ENCODE measurements at regions not wholly inside any gene's neighbourhood (a gene's known extent, or its start where the extent isn't known, plus 50 kb on each side); places are given as distances from the start of the nearest gene placed in this dataset.
"Not testable (repeated sequence)": the region's sequence is repeated elsewhere in the genome, so short reads cannot be mapped to it uniquely, and the experiment has no call there.

DNA sequence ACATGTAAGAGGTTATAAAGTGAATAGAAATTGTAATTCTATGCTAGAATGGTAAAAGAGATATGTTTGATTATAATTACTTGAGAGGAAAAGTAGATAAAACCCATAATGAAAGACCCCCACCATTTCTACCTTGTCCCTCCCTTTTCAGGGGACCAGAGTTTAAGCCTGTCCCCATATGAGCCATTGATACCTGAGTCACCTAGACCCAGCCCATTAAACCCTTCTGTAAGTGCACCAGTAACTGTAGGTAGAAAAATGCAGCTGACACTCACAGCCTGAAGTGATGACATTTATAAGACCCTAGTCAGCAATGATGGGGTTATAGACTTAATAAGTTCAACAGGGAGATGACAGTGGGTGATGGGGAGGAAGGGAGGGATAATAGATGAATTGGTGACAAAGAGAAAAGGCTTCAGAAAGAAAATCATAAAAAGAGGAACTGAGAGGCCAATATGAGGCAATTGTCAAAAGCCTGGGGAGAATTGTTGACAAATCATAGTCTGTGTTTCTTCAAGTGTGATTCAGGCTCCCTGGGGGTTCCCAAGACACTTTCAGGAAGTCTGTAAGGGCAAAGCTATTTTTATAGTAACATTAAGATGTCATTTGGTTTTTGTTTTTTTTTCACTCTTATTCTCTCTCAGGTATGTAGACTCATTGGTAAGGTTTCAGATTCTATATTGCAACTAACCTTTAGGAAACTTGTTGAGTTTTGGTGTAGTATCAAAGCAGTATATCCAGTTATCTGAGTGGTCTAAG is 544.2 kb downstream of the SATB2 start:
- DNase-seq (ENCODE audit: low spot score): peak; percentile 69

DNA sequence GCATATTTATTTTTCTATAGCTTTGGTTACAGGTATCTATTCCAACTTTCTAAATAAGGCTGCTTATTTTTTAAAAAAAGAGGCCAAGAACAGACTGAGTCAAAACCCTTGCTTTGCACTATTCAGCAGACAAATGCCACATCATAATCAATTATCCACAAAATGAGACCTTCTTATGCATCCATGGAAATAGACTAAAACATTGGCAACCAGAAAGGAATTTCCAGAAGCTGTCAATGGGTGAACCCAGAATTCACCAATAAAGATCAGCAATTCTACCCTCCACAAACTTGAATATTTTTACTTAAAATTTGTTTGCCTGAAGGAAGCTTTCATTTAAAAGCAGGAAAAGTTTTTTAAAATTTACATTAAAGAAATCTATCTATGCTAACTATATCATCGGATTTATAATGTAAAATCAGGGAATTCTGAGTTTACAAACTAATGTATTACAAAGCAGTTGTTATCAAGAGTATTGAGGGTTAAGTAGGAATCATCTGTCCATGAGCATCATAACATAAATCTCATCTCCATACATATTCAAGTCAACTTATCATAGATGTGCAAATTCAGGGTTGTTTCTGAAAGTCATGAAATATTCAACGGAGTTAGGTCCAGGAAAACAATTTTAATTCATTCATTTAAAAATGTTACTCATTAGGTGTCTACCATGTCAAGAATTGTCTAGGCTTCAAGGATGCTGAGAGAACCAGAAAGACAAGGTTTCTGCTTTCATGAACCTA is 548.0 kb downstream of the SATB2 start:
- DNase-seq (ENCODE audit: low spot score): no peak

DNA sequence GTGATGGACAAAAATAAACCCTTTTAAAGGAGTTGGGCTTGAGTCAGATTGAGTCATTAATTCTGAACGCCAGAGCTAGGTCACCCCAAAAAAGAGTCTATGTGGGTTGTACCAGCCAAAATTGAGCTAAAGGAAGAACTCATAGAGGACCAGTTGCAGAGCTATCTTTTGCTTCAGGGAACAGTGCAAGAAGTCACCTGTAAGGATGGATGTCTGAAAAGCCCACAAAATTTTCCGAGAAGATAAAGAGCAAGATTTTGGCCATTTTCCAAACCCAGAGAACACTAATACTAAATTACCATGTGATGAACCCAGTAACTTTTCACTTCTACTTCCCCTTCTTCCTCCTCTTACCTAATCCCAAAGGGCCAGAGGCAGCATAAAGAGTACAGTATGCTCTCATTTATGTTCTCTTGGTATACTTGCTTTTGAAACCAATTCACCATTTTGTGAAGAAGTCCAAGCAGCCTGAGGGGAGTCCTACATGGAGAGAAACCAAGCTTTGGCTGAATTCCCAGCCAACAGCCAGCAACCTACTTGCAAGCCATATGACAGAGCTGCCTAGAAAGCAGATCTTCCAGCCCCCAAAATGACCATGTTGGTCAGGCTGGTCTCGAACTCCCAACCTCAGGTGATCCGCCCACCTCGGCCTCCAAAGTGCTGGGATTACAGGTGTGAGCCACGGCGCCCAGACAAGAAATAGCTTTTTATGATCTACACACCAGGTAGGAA is 551.7 kb downstream of the SATB2 start:
- no peak for DNase-seq (ENCODE audit: low spot score)

DNA sequence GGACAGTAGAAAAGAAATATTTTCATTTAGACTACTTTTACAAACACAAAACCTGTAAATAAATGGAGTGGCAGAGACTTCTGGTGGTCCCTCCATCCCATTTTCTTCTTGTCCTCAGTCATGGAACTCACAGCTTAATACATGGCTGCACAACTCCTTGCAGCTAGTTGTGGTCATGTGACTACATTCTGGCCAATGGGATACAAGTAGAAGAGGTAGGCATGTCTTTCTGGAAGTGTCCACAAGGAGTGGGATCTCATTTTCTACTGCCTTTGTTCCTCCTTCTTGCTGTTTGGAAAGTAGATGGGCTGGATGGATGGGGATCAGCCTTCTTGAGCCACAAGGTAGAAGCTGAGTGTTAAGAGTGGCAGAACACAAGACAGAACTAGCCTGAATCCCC is 555.8 kb downstream of the SATB2 start:
- DNase-seq (ENCODE audit: low spot score): peak; percentile 33

DNA sequence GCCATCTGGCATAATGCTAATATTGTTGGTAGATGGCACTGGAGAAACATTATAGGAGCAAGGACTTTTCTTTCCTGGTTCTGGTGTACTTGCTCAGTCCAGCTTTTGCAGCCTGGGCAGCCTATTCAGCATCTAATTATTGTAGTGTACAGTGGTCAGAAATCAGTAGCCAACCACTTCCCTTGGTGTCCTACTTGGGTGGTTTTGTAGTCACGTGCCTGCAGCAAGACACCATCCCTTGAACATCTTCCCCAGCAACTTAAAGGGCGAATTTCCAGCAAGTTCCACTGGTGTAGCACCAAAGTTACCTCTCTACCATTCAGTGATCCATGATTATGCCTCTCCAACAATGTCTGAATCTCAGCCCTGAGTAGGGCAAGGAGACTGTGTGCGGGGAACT is 557.6 kb downstream of the SATB2 start:
- no peak for DNase-seq (ENCODE audit: low spot score)

DNA sequence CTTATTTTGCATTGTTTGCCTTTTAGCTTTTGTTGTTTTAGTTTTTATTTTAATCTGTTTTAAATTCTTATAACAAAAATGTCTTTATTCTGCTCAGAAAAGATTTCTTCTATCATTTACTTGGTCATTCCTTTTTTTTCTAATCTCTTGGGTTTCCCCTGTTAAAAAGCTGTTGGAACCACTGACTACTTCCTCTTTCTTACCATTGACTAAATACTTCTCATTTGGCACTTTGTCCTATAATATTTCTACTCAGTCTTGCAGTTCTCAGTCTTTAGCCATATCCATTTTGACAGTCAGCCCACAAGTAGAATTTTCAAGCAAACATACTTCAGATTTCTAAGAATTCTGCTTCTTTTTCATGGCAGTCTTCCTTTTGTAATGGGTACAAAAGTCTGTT is 567.2 kb downstream of the SATB2 start:
- peak; percentile 10 for DNase-seq (ENCODE audit: low spot score)

DNA sequence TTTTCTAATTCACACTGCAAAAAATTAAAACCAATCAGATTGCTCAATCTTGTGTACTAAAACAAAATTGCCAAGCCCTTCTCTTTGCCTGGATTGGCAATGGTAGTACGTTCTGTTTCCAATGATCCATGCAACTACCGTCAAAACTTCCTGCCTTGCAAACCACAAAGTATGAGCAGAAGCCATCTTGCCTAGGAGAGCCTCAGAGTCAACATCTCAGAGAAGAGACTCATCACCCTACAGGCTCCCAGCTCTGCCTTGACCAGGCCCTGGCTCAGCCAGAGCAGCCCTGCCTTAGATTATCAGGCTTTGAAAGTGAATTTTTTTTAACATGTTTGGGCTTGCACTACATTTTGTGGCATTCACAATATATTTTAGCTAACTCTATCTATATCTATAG is 574.1 kb downstream of the SATB2 start:
- no peak for DNase-seq (ENCODE audit: low spot score)

DNA sequence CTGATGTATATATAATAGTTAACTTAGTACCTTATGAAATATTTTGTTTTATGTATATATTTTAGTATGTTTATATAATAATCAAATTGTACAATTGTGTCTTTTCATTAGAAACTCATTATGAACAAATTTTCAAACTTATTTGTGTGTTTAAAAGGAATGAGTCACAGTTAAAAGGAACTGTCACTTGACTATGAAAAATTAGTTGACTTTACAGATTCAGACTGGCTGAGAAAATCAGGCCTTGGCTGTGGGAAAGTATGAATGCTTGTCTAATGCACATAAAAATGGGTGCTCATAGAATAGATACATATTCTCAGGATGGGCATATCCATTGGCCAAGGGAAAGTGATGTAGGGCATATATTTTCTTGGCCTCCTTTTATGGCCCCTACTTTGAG is 576.8 kb downstream of the SATB2 start:
- no peak for DNase-seq (ENCODE audit: low spot score)

DNA sequence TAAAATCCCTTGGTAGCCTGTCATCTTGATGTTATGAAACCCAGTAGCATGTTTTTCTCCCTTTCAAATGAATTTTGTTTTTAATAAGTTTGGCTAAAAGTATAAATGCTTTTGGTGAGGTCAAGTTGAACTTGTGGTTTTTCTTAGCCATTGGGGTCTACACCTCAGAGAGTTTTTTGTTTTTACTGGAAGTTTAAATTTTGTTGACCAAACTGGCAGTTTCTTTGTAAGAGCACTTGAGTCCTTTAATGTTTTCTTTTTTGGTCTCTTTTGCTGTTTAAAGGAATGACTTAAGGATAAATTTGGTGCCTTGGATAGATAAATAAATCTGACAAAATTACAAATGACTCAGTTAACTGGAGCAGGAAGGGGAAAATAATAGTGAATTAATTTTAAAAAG is 577.3 kb downstream of the SATB2 start:
- DNase-seq (ENCODE audit: low spot score): no peak

DNA sequence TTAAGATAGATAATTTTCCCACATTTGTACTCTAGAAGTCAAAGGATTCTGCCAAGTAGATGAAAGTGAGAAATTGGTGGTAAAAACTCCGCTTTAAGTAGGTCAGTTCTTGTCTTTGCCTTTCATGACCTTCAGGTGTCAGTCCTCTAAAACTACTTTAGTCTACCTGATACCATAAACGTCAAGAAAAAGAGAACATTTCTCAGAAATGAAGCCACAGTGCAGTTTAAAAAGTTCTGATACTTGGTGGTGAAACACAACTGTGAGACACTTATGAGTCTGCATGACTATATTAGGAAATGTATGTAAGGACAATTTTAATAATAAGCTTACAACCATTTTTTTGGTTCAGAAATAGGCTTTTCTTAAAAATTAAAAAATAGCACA is 583.3 kb downstream of the SATB2 start:
- no peak for DNase-seq (ENCODE audit: low spot score)

DNA sequence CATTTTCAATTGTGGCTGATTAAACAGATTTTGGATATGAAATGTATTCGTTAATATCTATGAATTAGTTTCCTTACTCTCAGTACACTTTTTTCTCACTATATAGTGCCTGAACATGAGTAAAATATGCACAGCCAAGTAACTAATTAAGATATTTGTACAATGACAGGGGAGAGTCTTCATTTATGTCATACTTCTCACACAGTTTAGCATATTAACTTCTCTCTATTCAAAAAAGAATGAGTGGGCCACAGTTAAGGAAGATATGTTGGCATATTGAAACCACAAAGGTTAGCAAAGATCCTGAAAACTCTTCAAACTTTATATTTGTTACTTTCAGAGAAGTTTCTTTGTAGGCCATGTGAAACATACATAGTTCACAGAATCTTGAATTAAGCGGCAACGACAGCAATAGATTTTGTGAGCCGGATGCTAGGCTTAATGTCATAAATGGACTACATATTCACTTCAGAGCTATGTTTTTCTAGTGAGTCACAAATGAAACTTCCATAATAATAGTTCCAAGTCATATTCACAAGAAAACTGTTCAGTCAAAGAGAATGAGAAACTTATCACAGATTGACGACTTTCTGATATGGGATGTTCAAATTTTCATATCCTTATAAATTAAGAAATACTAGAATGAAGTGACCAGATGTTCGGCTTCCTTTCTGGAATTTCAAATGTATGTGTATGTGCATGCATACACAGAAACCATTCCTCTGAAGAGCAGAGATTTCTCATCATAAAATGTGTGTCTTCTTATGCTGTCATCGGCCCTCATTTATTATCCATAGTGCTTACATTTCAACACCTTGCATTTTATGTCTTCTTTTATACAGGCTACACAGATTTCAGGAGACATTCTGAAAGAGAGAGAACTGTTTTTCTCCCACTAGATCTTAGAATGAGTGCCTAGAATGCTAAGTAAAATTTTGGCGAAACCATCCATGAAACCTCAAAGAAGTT is 584.0 kb downstream of the SATB2 start:
- no peak for DNase-seq (ENCODE audit: low spot score)

DNA sequence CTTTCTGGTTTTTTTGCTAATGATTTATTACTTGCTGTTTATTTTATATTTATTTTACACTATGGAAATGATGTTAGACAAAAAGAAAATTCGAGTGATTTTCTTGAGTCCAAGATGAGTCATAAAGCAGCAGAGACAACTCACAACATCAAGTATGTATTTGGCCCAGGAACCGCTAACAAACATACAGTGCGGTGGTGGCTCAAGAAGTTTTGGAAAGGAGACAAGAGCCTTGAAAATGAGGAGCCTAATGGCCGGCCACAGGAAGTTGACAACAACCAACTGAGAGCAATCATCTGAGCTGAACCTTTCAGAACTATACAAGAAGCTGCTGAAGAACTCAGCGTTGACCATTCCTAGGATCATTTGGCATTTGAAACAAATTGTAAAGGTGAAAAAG is 594.1 kb downstream of the SATB2 start:
- no peak for DNase-seq (ENCODE audit: low spot score)

DNA sequence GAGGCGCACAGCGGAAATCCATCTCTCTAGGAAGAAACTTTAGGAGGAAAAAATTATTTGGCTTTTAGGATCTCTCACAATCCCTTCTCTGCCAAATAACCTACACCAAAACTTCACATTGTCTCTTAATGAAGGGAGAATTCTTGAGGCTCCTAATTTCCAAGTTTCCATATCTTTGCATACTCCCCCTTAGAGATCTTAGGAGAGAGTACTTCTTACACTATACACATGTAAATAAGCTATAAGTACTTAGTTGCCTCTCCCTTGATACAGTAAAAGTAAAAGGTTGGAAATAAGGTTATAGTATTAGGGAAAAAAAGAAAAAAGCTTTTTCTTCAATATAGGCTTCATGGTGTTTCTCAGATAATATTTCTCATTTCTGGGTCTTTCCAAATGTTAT is 596.7 kb downstream of the SATB2 start:
- no peak for DNase-seq (ENCODE audit: low spot score)

DNA sequence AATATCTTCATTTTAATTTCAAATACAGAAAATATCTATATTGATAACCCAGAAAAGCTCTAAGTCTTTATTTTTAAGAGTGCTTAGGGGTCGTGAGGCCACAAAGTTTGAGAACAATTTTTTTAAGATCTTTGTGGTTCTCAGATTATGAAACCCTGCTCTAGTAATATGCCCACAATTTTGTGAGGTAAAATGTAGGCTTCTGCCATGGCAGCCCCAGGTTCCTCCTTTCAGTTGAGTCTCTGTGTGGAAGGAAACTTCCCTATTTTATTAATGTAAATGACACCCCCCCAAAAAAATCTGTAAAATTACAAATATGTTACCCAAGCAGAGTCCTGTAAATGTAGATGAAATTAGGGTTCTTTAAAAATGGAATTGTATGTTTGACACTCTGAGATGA is 600.5 kb downstream of the SATB2 start:
- DNase-seq (ENCODE audit: low spot score): no peak

DNA sequence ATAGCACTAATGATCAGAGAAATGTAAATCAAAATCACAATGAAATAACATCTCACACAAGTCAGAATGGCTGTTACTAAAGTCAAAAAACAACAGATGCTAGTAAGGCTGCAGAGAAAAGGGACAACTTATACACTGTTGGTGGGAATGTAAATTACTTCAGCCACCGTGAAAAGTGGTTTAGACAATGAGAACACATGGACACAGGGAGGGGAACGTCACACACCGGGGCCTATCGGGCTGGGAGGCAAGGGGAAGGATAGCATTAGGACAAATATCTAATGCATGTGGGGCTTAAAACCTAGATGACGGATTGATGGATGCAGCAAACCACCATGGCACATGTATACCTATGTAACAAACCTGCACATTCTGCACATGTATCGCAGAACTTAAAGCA is 602.0 kb downstream of the SATB2 start:
- DNase-seq (ENCODE audit: low spot score): not testable (repeated sequence)

DNA sequence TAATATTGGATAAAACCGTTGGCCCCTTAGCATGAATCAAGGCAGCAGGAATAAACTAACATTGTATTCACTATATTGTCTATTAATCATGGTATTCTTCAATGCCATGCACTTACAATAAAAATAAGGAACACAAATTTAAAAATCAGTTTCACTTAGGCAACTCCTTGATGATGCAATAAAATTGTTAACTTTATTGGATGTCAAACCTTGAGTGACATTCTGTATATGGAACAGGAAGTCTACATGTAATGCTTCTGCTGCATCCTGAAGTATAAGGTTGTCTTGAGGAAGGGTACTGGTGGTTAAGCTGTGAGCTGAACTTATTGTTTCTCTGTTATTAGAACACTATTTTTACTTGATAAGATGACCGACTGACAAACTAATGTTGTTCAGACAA is 605.5 kb downstream of the SATB2 start:
- no peak for DNase-seq (ENCODE audit: low spot score)

DNA sequence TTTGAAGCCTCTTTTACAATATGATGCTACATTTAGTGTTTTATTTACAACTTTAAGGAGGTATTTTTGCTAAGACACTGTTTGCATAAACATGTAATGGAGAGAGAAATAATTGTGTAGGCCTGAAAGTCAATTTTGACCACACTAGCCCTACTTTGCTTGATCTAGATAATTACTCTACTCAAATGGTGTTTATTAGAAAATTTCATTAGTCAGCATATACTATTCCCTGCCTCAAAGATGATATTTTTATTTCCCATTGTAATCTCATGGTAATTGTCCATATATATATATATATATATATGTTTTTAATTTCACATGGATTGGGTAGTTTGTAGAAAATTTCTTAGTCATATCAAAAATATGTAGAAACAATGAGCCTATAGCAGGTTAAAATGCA is 632.2 kb downstream of the SATB2 start:
- DNase-seq (ENCODE audit: low spot score): no peak

DNA sequence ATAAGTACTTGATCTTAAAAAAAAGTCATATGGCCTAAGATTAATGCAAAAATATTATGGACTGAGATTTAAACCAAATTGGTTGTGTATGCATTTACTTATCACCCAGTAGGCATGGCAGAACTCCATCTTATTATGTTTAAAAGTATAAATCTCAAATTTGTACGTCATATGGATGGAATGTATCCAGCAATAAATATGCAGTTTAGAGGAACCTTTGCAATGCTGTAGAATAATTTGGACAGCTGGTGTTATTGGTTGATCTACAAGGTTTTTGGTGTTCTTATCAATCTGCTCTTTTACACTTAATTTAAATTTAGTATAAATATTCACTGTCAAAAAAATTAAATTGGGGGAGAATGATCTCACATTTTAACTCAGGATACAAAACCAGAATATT is 640.2 kb downstream of the SATB2 start:
- DNase-seq (ENCODE audit: low spot score): no peak

DNA sequence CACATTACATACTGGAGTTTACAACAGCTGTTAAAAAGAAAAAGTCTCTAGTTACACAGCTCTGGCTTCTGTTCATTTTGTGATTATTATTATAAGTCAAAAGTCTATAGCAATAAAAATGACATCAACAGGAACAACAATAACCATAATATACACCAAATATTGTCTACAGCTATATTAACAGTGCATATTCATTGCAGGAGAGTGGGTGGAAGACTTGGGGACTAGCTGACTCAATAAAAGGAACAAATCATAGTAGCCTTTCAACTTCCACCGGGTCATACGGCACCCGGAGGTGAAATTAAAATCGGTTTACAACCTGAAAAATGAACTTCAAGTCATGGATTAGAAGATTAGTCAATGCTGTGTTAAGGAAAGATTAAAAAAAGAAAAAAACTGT is 642.1 kb downstream of the SATB2 start:
- DNase-seq (ENCODE audit: low spot score): no peak

DNA sequence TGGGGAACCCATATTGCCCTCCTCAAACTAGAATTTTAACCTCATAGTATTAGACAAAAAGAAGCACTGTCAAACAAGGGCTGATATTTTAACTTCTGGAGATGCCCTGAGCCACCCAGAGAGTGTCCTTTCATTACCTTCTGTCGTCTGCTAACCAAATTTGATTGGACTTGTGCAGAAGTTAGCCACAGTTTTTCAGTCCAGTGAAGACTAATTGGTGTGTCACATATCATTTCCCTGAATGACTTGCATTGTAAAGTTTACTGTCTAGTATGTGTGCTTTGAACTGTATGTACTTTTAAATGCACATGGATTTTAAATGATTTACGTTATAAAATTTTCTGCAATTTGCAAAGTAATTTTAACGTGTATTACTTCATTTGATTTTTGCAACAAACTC is 646.5 kb downstream of the SATB2 start:
- no peak for DNase-seq (ENCODE audit: low spot score)

DNA sequence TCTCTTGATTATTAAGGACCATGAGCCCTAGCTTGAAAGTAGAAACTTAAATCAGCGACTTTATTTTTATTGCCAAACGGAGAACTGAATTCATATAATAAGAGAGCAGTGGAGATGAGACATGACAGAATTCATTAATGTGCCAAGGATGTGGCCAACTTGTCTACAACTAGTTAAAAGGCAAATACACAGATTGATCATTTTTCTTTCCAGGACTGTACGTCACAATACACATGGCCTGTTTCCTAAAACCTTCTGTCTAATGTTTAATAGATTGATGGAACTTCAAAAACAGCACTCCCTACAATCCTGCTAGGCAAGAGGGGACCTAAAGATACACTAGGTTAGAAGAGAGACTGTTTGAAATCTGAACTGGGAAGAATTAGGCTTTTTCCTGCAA is 647.8 kb downstream of the SATB2 start:
- DNase-seq (ENCODE audit: low spot score): no peak

DNA sequence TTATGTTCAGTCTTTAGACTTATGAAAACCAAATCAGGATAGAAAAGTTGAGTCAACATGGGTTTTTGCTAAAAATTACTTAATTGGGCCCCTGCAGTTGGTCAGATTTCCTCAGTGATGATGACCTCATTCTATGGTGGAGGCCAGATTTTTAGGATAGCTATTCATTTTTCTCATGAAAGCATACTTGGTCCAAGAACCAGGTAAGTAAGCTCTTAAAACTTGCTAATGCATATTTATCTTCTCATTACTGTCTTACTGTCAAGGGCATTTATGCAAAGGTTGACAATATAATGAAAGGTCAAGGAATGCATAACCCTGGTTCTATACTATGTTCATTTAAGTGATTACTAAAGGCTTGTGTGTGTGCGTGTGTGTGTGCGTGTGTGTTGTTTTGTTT is 650.6 kb downstream of the SATB2 start:
- no peak for DNase-seq (ENCODE audit: low spot score)
